IgD-negative memory B cell (primary cell): ENCODE measurements at regions not wholly inside any gene's neighbourhood (a gene's known extent, or its start where the extent isn't known, plus 50 kb on each side); places are given as distances from the start of the nearest gene placed in this dataset.
"Not testable (repeated sequence)": the region's sequence is repeated elsewhere in the genome, so short reads cannot be mapped to it uniquely, and the experiment has no call there.

ENCODE experiments used
- H3K27ac Mint-ChIP-seq, 3 donors: one replicate each; pipeline ENCODE4 v1.8.0; 2020 to 2022; ENCODE audit warnings: mild to moderate bottlenecking in 3 of 3, mixed read lengths in 3 of 3, moderate library complexity in 1 of 3
- H3K27me3 Mint-ChIP-seq: one replicate; pipeline ENCODE4 v1.8.0; 2021; ENCODE audit warnings: mixed read lengths
- H3K36me3 Mint-ChIP-seq: one replicate; pipeline ENCODE4 v1.8.0; 2020; ENCODE audit warnings: mild to moderate bottlenecking, mixed read lengths
- H3K4me1 Mint-ChIP-seq, 3 donors: one replicate each; pipeline ENCODE4 v1.8.0; 2020 to 2022; ENCODE audit warnings: mixed read lengths in 3 of 3, mild to moderate bottlenecking in 1 of 3
- H3K4me3 Mint-ChIP-seq, 4 donors: one replicate each; pipeline ENCODE4 v1.8.0; 2020 to 2022; ENCODE audit warnings: mild to moderate bottlenecking in 4 of 4, mixed read lengths in 4 of 4, moderate library complexity in 3 of 4
- H3K9me3 Mint-ChIP-seq, 3 donors: one replicate each; pipeline ENCODE4 v1.8.0; 2020 to 2021; ENCODE audit warnings: mixed read lengths in 3 of 3, mild to moderate bottlenecking in 1 of 3

DNA sequence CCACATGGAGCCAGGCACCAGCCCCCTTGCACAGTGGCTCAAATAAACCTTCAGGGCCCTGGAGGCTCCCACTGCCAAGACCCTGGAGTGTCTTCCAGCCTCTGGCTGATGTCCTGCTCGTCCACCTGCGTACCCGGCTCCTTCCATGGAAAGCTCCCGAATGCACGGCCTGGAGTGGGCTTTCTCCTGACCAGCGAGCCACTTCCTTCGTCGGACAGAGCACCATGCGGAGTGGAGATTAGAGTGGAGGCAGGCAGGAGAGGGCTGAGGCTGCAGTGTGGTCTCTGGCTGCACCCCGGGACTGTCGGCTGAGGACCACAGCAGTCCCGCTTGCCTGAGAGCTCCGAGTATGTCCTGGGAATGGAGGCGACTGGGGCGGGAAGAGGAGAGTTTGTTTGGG, 93.7 kb upstream of the SFSWAP start:
- Mint-ChIP-seq H3K4me3 (no peak overlapping the region), H3K27ac (no peak overlapping the region), H3K9me3 (no peaks in the 10 kb centered on the region), H3K36me3 (peaks cover 2% of the 10 kb centered on the region), H3K27me3 (peaks cover 29% of the 10 kb centered on the region), H3K4me1 (peaks cover 0 to 2% (median 0%) of the 10 kb centered on the region in 3 donors)

DNA sequence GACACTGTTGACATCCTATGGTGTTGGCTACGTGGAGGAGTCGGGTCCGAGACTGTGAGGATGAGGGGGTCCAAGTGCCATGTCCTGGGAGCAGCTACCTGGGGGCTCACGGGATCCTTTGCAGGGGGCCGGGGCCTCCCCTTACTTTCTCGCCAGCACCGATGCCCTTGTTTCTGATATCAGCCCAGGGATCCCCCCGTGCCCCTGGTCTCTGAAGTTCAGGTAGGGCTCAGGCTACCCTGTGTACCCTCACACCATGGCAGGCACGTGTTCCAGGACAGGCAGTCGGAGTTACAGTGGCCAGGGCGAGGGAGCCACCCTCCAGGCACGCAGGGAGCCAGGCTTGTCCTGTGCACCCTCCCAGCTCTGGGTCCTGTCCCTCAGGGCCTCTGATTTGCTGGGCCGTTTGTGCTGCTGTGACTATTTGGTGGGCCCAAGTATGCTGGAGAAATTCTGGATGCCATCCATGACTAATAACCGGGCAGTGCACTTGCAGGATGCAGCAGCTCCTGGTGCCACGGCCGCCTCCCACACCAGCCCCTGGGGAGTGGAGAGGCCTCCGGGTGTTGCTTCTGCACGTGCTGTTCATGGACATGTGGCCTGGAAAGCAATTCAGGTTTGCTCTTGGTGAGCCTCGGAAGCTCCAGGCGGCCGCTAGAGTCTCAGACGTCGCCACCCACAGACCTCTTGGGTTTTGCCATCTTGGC, 93.1 kb upstream of the SFSWAP start:
- Mint-ChIP-seq H3K36me3 (peaks cover 2% of the 10 kb centered on the region), H3K27me3 (peaks cover 29% of the 10 kb centered on the region), H3K4me3 (no peak overlapping the region), H3K27ac (no peak overlapping the region), H3K4me1 (peaks cover 0 to 2% (median 0%) of the 10 kb centered on the region in 3 donors), H3K9me3 (no peaks in the 10 kb centered on the region)

DNA sequence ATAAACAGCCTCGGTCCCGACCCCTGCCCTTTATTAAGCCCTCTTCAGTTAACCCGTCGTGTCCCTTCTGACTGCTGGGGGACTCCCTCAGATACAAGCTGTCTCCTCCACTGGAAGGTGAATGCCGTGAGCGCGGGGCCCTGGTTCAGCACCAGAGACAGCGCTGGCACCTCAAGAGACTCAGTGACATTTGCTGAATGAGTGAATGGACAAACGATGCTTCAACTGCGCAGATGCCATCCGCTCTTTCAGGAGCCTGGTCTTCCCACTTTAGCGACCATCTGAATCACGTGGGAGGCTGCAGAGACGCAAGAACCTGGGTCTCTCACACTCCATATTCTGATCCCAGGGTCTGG, 92.6 kb upstream of the SFSWAP start:
- no peak overlapping the region for H3K4me3 Mint-ChIP-seq
- H3K4me1 Mint-ChIP-seq = peaks cover 0 to 2% (median 0%) of the 10 kb centered on the region in 3 donors
- H3K36me3 Mint-ChIP-seq = peaks cover 2% of the 10 kb centered on the region
- no peaks in the 10 kb centered on the region for H3K9me3 Mint-ChIP-seq
- H3K27ac Mint-ChIP-seq = no peak overlapping the region
- peaks cover 24% of the 10 kb centered on the region for H3K27me3 Mint-ChIP-seq

DNA sequence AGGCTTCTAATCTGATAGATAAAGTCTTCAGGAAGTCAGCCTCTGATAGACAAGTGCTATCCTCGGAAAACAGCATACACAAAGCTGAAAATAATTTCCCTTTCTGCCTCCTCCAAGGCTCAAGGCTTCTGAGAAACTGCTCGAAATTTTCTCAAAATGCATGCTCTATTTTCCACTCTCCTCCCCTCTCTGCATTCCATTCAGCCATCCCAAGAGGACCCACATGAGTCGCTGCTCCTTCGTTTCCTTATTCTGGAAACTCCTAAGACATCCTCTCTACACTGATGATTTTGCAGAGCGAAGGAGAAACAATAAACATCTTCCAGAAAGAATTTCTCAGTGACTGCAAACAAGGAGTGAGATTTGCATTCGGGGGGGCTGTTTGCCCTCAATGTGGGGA, 92.2 kb upstream of the SFSWAP start:
- Mint-ChIP-seq H3K9me3 (no peaks in the 10 kb centered on the region), H3K27ac (no peak overlapping the region), H3K4me3 (no peak overlapping the region), H3K27me3 (peaks cover 21% of the 10 kb centered on the region), H3K36me3 (peaks cover 2% of the 10 kb centered on the region), H3K4me1 (peaks cover 0 to 2% (median 0%) of the 10 kb centered on the region in 3 donors)

DNA sequence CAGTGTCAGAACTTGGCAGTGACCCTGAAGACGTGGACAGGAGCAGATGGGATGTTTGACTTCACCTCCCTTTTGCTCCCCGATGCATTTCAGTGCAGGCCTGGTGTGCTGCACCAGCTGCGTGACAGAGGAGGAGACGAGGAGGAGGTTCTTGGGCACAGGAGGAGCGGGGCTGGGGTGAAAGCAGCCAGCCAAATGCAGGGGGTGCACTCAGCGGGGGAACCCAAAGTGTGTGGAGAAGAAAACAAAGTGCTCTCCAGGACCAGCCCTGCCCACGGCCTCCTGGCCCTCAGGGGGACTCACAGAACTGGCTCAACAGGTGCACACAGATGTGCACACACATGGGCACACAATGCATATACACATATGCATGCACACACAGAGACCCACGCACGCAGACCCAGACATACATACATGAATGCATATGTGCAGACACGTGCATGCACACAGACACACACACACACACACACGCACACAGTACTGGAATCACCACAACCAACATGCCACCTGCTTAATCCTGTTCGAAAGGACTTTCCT, 91.7 kb upstream of the SFSWAP start:
- Mint-ChIP-seq H3K27me3 (peaks cover 17% of the 10 kb centered on the region), H3K9me3 (no peaks in the 10 kb centered on the region), H3K27ac (no peak overlapping the region), H3K4me1 (no peaks in the 10 kb centered on the region), H3K4me3 (no peak overlapping the region), H3K36me3 (peaks cover 2% of the 10 kb centered on the region)

DNA sequence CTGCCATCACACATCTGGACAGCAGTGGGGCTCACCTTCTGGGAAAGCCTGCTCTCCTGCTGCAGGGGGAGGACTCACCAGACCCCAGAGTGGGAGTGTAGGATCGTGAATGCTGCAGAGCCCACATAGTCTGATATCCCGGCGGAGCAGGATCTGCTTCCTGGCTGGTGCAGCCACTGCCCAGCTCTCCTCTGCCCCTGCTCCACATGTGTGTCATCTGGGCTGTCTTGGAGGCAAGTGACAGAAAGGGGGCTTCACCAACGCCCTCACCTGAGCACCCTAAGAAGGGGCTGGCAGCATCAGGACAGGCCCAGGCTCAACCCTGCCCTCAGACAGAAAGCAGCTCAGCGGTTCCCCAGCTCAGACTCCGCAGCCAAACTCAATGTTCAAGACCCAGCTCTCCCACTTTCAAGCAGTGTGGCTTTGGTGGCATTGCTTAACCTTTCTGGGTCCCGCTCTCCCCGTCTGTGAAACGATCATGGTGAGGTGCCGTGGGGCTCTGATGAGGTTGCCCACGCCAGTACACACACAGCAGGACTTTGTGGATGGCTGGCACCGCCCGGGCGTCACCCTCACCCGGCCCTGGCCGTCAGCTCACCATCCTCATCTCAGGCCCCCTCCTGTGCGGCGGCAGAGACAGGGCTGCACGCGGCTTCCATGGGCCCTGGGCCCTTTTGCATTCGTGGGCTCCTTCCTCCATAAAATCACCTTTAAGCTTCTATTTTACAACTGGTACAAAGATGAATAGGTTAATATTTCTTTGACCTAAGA, 91.0 kb upstream of the SFSWAP start:
- Mint-ChIP-seq H3K27me3 (peaks cover 16% of the 10 kb centered on the region), H3K9me3 (no peaks in the 10 kb centered on the region), H3K4me1 (no peaks in the 10 kb centered on the region), H3K36me3 (peaks cover 2% of the 10 kb centered on the region), H3K4me3 (no peak overlapping the region), H3K27ac (no peak overlapping the region)

DNA sequence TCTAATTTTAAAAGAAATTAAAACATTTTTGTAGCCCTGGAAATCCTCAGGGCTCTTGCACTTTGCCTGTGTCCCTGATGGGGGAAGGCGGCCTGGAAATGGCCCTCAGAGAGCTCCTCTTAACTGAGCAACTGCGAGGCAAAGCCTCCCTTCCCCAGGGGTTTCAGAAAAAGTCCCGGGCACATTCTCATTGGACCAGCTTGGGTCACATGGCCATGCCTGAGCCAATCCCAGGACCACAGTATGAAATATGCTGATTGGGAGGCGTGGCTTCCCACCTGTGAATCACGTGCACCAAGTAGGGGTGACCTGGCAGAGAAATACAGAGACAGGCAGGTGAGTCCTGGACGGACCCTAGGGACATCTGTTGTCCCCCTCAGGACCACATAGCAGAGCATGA, 90.4 kb upstream of the SFSWAP start:
- Mint-ChIP-seq H3K27ac (no peak overlapping the region), H3K4me3 (no peak overlapping the region), H3K9me3 (no peaks in the 10 kb centered on the region), H3K4me1 (no peaks in the 10 kb centered on the region), H3K36me3 (peaks cover 2% of the 10 kb centered on the region), H3K27me3 (peaks cover 16% of the 10 kb centered on the region)

DNA sequence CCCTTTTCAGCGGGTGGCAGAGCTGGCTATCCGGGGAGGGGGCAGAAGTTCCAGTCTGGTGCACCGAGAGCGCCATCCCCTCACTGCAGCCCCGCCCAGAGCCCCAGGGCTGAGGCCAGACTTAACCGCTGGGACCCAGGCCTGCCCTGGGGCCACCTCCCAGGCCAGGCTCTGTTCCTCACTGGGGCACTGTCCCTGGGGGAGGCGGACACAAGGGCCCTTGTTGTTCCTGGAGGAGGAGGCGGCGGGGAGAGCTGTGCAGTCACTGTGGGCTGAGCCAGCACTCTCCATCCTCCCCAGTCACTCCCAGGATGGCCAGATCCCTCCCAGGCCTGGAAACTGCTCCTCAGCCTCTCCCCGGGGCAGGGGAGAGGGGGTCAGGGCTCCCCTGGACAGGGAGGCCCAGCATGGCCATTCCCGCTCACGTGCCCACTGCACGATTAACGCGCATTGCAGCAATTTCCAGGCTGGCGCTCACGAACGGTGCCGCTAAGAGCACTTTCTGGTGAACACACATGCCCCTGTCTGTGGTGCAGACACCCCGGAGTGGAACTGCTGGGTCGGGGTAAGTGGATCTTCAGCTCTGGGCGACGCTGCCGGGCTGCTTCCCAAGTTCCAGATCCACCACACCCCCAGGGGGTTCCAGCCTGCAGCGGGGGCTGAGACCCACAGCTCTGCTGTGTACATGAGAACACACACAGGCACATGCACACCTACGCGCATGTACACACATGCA, 89.8 kb upstream of the SFSWAP start:
- H3K27me3 Mint-ChIP-seq = peaks cover 16% of the 10 kb centered on the region
- H3K36me3 Mint-ChIP-seq = peaks cover 2% of the 10 kb centered on the region
- peaks cover 0 to under 1% (median 0%) of the 10 kb centered on the region in 3 donors for H3K4me1 Mint-ChIP-seq
- no peak overlapping the region for H3K4me3 Mint-ChIP-seq
- H3K27ac Mint-ChIP-seq = no peak overlapping the region
- no peaks in the 10 kb centered on the region for H3K9me3 Mint-ChIP-seq

DNA sequence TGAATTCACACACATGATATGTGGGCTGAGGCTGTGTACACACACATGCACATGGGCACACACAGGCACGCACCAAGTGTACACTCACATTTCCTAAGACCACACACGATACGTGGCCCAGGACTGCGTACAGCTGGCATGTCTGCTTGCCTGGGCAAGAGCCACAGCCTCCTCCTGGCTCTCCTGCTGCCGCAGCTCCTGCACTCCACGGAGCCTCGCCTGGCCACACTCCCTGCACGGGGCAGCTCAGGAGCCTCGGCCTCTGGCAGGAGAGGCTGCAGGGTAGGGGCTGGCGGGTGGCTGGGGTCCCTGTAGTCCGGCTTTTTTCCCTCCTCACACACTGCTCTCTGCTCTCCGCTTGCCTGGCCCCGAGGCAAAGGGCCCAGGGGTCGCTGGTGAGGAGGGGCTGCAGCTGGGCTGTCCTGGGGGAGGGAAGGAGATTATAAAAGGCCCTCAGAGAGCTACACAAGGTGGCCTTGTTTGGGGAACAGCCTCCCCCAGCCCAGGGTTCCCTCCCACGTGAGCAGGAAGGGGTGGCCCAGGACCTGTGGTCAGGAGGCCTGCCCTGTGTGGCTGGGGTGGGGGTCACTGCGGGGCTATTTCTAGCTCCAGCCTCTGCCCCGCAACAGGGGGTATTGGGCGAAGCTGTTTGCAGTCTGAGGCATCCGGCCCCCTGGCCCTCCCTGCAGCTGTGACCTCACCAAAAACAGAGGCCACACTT, 89.0 kb upstream of the SFSWAP start:
- Mint-ChIP-seq H3K36me3 (peaks cover under 1% of the 10 kb centered on the region), H3K27me3 (peaks cover 15% of the 10 kb centered on the region), H3K9me3 (peaks cover 0 to 1% (median 0%) of the 10 kb centered on the region in 3 donors), H3K27ac (no peak overlapping the region), H3K4me3 (no peak overlapping the region), H3K4me1 (peaks cover 0 to 2% (median 0%) of the 10 kb centered on the region in 3 donors)

DNA sequence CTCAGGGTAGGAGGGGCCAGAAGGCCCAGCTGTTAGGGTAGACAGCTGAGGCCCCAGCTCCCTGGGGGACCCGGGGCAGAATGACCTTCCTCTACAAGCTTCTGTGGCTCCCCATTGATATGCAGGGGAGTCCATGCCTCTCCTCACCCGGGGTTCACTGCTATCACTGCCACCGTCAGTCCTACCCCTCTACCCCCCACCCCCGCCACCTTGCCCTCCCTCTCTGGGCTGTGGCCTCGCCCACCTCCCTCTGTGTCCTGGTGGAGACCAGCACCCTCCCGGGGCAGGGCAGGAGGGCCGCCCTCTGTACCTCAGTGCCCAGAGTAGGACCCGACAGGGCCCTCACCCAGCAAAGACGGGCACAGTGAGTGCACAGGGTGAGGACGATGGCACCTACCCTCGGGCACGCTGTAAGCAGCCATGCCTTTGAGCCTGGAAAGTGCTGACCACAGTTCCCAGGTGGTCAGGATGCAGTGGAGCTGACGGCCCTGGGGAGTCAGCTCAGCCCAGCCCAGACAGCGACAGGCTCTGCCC, 88.4 kb upstream of the SFSWAP start:
- H3K9me3 Mint-ChIP-seq = peaks cover 0 to 1% (median 0%) of the 10 kb centered on the region in 3 donors
- H3K36me3 Mint-ChIP-seq = no peaks in the 10 kb centered on the region

DNA sequence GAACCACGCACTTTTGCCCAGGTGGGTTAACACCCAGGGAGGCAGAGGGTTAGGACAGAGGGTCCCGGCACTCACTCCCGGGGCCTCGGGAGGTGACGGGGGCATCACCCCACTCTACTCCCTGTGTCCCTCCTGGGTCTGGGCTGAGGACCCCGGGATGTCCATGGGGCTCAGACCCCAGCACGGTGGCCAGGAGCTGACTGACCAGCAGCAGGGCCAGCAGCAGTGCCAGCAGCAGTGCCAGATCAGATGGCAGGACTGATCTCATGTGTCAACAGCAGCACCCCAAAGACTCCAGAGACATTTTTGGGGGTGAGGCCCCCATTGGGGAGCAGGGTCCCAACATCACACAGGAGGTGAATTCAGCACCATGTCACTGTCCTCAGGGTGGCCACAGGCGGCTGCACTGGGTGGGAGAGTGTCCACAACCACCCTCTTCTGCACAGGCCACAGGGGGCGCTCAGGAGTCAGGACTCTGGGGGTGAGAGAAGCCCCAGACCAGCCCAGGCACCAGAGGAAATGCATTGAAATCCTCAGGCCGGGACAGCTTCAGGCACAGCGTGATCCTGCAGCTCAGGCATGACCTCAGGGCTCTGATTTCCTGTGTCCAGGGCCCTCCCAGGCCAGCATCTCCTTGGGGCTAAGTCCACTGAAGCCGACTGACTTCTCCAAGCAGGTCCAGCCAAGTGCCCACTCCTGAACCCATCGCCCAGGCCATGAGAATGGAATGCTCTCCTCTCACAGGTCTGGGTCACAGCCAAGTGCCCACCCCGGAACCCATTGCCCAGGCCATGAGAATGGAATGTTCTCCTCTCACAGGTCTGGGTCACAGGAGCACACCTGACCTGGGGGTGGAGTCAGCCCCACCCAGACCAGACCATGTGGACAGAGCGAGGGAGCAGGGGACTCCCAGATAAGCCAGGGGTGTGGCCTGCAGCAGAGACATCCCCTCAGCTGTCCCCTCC, 87.2 kb upstream of the SFSWAP start:
- H3K27ac Mint-ChIP-seq, H3K36me3 Mint-ChIP-seq, H3K4me3 Mint-ChIP-seq, H3K27me3 Mint-ChIP-seq, H3K4me1 Mint-ChIP-seq, H3K9me3 Mint-ChIP-seq: not testable (repeated sequence)

More for the DNA sequence above, 88.4 kb upstream of the SFSWAP start:
- Mint-ChIP-seq H3K27me3 (peaks cover 12% of the 10 kb centered on the region), H3K4me3 (no peak overlapping the region), H3K27ac (no peak overlapping the region), H3K4me1 (peaks cover 0 to 2% (median 0%) of the 10 kb centered on the region in 3 donors)

DNA sequence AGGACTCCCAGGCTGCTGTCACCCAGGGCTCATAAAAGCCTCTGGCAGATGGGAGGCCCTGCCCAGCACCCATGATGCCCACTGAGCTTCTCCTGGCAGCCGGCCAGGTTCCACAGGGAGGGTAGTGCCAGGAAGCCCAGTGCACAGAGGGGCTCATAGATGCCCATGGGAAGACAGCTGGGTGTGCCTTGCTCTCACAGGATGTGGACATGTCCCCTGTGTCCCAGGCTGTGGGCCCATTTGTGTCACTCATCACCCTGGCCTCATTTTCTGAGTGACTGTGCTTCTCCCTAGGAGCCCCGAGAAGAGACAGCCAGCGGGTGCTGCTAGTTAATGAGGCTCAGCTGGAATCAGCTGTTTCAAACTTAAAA, 86.5 kb upstream of the SFSWAP start:
- not testable (repeated sequence) for H3K4me1 Mint-ChIP-seq, H3K36me3 Mint-ChIP-seq, H3K4me3 Mint-ChIP-seq, H3K9me3 Mint-ChIP-seq, H3K27me3 Mint-ChIP-seq
- peak overlapping the region in 1 of 3 donors; percentile 90 for H3K27ac Mint-ChIP-seq

DNA sequence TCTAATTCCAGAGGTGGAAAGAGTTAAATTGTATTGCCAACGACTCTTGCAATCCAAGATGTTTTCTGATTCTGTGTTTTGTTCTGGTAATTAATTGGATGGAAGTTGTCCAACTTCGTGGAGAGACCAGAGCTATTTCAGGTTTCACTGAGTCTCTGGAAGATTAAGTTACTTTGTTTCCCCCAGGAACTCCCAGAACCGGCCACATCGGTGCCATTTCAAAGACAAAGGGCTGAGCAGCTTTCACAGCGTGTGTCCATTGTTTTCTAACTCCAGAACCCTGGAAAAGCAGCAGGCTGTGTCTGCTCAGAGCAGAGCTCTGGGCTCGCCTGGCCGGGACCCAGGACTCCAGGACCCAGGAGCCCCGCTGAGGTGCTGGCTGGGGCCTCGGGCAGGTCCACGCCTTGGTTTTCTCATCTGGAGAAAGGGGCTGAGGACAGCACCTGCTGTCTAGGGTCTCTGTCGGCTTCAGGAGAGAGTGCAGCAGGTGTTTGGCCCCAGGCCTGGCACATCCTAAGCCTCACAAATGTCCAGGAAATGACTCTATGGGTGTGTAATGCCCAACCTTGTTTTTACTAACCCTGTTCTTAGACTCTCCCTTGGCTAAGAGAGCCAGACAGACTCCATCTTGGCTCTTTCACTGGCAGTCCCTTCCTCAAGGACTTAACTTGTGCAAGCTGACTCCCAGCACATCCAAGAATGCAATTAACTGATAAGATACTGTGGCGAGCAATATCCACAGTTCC, 86.0 kb upstream of the SFSWAP start:
- not testable (repeated sequence) for H3K4me1 Mint-ChIP-seq, H3K9me3 Mint-ChIP-seq, H3K36me3 Mint-ChIP-seq, H3K27me3 Mint-ChIP-seq, H3K4me3 Mint-ChIP-seq
- H3K27ac Mint-ChIP-seq = peak overlapping the region in 1 of 3 donors; percentile 90
